GM23338 (cell line): ENCODE measurements at regions not wholly inside any gene's neighbourhood (a gene's known extent, or its start where the extent isn't known, plus 50 kb on each side); places are given as distances from the start of the nearest gene placed in this dataset.

Source experiments
- ATAC-seq: fragments of 200-7000 bp; cut with Tn5 transposase; 3 replicates; pipeline ENCODE4 v1.9.1; 2020
- DNase-seq: peaks from one replicate; pipeline ENCODE4 v3.0.0-alpha.2; 2015; ENCODE audit warnings: low spot score
- H2AFZ ChIP-seq: fragments of 200-600 bp; sonication (generic); 2 replicates; pipeline ENCODE4 v1.8.0; 2016; ENCODE audit warnings: antibody characterized with exemption, mild to moderate bottlenecking, moderate library complexity
- H3F3A ChIP-seq: fragments of 200-600 bp; sonication (generic); replicated peaks from 2 replicates; pipeline ENCODE4 v1.8.0; 2017; ENCODE audit warnings: antibody characterized with exemption, mixed run types, low read depth
- H3K27ac ChIP-seq: fragments of 200-600 bp; sonication (generic); 2 replicates; pipeline ENCODE4 v1.6.1; 2016; ENCODE audit warnings: low read depth
- H3K27me3 ChIP-seq: fragments of 200-600 bp; sonication (generic); 2 replicates; pipeline ENCODE4 v1.8.0; 2016; ENCODE audit warnings: mild to moderate bottlenecking, mixed run types, moderate library complexity; ENCODE audit not compliant: insufficient read depth
- H3K36me3 ChIP-seq: fragments of 200-600 bp; sonication (generic); 2 replicates; pipeline ENCODE4 v1.8.0; 2016; ENCODE audit warnings: mild to moderate bottlenecking; ENCODE audit not compliant: insufficient read depth
- H3K4me1 ChIP-seq: fragments of 200-600 bp; sonication (generic); 2 replicates; pipeline ENCODE4 v1.8.0; 2016; ENCODE audit warnings: mild to moderate bottlenecking, moderate library complexity; ENCODE audit not compliant: insufficient read depth
- H3K4me2 ChIP-seq: fragments of 200-600 bp; sonication (generic); 2 replicates; pipeline ENCODE4 v1.7.1; 2017; ENCODE audit warnings: mixed run types
- H3K4me3 ChIP-seq: fragments of 200-600 bp; sonication (generic); 2 replicates; pipeline ENCODE4 v1.6.1; 2016; ENCODE audit warnings: mixed run types
- H3K79me2 ChIP-seq: fragments of 200-600 bp; sonication (generic); replicated peaks from 2 replicates; pipeline ENCODE4 v1.8.0; 2017; ENCODE audit warnings: mild to moderate bottlenecking; ENCODE audit not compliant: insufficient read depth
- H3K9me2 ChIP-seq: fragments of 200-600 bp; sonication (generic); 2 replicates; pipeline ENCODE4 v1.8.0; 2017; ENCODE audit not compliant: insufficient read depth
- H4K20me1 ChIP-seq: fragments of 200-600 bp; sonication (generic); replicated peaks from 2 replicates; pipeline ENCODE4 v1.8.0; 2017; ENCODE audit warnings: mild to moderate bottlenecking; ENCODE audit not compliant: insufficient read depth
- H3K27ac Mint-ChIP-seq: 2 replicates; pipeline ENCODE4 v1.8.0; 2020; ENCODE audit warnings: inconsistent platforms, mild to moderate bottlenecking, moderate library complexity, mixed read lengths
- H3K27me3 Mint-ChIP-seq: 3 replicates; pipeline ENCODE4 v1.8.0; 2022; ENCODE audit warnings: low read depth, mild to moderate bottlenecking, moderate library complexity, mixed read lengths, inconsistent platforms; ENCODE audit not compliant: insufficient read depth, poor library complexity
- H3K36me3 Mint-ChIP-seq: 3 replicates; pipeline ENCODE4 v1.8.0; 2021; ENCODE audit warnings: low read depth, mild to moderate bottlenecking, inconsistent platforms, moderate library complexity, mixed read lengths
- H3K4me1 Mint-ChIP-seq: 3 replicates; pipeline ENCODE4 v1.8.0; 2020; ENCODE audit warnings: mild to moderate bottlenecking, inconsistent platforms, mixed read lengths
- H3K4me3 Mint-ChIP-seq: 3 replicates; pipeline ENCODE4 v1.8.0; 2021; ENCODE audit warnings: moderate library complexity, mild to moderate bottlenecking, inconsistent platforms, mixed read lengths
- H3K9me3 Mint-ChIP-seq: 3 replicates; pipeline ENCODE4 v1.8.0; 2020; ENCODE audit warnings: moderate library complexity, mild to moderate bottlenecking, inconsistent platforms, mixed read lengths
- CREB1 ChIP-seq: fragments of 250-450 bp; sonication (Bioruptor Pico); IDR thresholded peaks from 2 replicates; pipeline ENCODE4 v1.5.0; 2020; ENCODE audit warnings: low read depth, mild to moderate bottlenecking, moderate library complexity
- ETS1 ChIP-seq: IDR thresholded peaks from 2 replicates; pipeline ENCODE4 v1.6.1; 2016; ENCODE audit warnings: antibody characterized with exemption
- EZH2phosphoT487 ChIP-seq: fragments of 200-600 bp; sonication (generic); IDR thresholded peaks from one replicate; pipeline ENCODE4 v1.8.1; 2018; ENCODE audit warnings: antibody characterized with exemption; ENCODE audit not compliant: unreplicated experiment
- NANOG ChIP-seq: IDR thresholded peaks from 2 replicates; pipeline ENCODE4 v1.6.1; 2016; ENCODE audit warnings: antibody characterized with exemption, borderline replicate concordance
- POLR2AphosphoS5 ChIP-seq: IDR thresholded peaks from 2 replicates; pipeline ENCODE4 v1.6.1; 2016; ENCODE audit warnings: antibody characterized with exemption, low read depth
- REST ChIP-seq: IDR thresholded peaks from one replicate; pipeline ENCODE4 v1.6.1; 2018; ENCODE audit warnings: antibody characterized with exemption; ENCODE audit not compliant: unreplicated experiment
- ZNF331 ChIP-seq: fragments of 250-450 bp; sonication (Bioruptor Pico); IDR thresholded peaks from 2 replicates; pipeline ENCODE4 v1.5.0; 2020; ENCODE audit warnings: low read depth, mild to moderate bottlenecking, moderate library complexity
- TF ChIP-seq, protein P1 (sequence below): fragments of 250-450 bp; sonication (Bioruptor Pico); IDR thresholded peaks from 2 replicates; pipeline ENCODE4 v1.5.0; 2020; ENCODE audit warnings: mild to moderate bottlenecking, moderate library complexity
- TF ChIP-seq, protein P2 (sequence below), 2 experiments: fragments of 200-600 bp in 1 of 2; sonication (generic) in 1 of 2; conservative IDR thresholded peaks; 2 replicates each; pipeline versions ENCODE4 v1.5.1 to v1.6.1; 2016 to 2017; ENCODE audit warnings: antibody characterized with exemption in 2 of 2, low read depth in 2 of 2, mild to moderate bottlenecking in 2 of 2, moderate library complexity in 1 of 2

GRCh38 chr18:24853076-24853475, 392.6 kb downstream of the HRH4 start (continued):
- TF ChIP-seq REST = no peak
- TF ChIP-seq ZNF331 (CRISPR knock-in tag) = no peak
- no peak for TF ChIP-seq NANOG

DNA sequence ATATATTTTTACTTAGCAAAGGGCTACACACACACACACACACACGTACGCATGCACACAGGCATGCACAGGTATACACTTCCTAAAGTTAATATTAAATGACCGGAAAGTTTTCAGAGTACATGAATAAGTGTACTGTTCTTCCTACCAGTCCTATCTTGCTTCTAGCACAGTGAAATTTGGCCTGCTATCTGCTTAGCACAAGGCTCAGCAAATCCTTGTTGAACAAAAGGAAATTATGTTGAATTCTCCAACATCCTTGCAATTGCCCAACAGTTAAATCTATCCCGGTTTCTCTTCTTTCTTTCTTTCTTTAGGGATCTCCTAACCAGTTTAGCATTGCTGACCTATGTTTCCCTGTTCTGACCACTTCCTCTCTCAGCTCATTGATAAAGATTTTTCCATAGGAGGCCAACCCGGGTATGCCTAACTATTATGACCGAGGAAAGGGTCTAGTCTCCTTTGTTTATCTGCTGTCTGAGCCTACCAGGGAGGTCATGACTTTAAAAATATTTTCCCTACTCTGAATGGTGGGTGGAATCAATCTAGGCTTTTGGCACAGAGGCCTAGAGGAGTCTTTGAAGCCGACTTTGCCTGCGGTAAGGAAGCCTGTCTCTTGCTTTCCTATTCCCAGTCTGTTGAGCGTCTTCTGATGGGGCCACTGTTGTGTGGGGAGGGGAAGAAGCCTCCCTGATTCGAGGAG, 400.7 kb downstream of the HRH4 start:
- no peaks in the 10 kb centered on the region for H3F3A ChIP-seq
- no peak overlapping the region for H3K27ac ChIP-seq
- TF ChIP-seq, protein P1, sequence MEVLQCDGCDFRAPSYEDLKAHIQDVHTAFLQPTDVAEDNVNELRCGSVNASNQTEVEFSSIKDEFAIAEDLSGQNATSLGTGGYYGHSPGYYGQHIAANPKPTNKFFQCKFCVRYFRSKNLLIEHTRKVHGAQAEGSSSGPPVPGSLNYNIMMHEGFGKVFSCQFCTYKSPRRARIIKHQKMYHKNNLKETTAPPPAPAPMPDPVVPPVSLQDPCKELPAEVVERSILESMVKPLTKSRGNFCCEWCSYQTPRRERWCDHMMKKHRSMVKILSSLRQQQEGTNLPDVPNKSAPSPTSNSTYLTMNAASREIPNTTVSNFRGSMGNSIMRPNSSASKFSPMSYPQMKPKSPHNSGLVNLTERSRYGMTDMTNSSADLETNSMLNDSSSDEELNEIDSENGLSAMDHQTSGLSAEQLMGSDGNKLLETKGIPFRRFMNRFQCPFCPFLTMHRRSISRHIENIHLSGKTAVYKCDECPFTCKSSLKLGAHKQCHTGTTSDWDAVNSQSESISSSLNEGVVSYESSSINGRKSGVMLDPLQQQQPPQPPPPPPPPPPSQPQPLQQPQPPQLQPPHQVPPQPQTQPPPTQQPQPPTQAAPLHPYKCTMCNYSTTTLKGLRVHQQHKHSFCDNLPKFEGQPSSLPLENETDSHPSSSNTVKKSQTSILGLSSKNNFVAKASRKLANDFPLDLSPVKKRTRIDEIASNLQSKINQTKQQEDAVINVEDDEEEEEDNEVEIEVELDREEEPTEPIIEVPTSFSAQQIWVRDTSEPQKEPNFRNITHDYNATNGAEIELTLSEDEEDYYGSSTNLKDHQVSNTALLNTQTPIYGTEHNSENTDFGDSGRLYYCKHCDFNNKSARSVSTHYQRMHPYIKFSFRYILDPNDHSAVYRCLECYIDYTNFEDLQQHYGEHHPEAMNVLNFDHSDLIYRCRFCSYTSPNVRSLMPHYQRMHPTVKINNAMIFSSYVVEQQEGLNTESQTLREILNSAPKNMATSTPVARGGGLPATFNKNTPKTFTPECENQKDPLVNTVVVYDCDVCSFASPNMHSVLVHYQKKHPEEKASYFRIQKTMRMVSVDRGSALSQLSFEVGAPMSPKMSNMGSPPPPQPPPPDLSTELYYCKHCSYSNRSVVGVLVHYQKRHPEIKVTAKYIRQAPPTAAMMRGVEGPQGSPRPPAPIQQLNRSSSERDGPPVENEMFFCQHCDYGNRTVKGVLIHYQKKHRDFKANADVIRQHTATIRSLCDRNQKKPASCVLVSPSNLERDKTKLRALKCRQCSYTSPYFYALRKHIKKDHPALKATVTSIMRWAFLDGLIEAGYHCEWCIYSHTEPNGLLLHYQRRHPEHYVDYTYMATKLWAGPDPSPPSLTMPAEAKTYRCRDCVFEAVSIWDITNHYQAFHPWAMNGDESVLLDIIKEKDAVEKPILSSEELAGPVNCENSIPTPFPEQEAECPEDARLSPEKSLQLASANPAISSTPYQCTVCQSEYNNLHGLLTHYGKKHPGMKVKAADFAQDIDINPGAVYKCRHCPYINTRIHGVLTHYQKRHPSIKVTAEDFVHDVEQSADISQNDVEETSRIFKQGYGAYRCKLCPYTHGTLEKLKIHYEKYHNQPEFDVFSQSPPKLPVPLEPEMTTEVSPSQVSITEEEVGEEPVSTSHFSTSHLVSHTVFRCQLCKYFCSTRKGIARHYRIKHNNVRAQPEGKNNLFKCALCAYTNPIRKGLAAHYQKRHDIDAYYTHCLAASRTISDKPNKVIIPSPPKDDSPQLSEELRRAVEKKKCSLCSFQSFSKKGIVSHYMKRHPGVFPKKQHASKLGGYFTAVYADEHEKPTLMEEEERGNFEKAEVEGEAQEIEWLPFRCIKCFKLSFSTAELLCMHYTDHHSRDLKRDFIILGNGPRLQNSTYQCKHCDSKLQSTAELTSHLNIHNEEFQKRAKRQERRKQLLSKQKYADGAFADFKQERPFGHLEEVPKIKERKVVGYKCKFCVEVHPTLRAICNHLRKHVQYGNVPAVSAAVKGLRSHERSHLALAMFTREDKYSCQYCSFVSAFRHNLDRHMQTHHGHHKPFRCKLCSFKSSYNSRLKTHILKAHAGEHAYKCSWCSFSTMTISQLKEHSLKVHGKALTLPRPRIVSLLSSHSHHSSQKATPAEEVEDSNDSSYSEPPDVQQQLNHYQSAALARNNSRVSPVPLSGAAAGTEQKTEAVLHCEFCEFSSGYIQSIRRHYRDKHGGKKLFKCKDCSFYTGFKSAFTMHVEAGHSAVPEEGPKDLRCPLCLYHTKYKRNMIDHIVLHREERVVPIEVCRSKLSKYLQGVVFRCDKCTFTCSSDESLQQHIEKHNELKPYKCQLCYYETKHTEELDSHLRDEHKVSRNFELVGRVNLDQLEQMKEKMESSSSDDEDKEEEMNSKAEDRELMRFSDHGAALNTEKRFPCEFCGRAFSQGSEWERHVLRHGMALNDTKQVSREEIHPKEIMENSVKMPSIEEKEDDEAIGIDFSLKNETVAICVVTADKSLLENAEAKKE (CRISPR knock-in tag) = no peak
- TF ChIP-seq, protein P2, sequence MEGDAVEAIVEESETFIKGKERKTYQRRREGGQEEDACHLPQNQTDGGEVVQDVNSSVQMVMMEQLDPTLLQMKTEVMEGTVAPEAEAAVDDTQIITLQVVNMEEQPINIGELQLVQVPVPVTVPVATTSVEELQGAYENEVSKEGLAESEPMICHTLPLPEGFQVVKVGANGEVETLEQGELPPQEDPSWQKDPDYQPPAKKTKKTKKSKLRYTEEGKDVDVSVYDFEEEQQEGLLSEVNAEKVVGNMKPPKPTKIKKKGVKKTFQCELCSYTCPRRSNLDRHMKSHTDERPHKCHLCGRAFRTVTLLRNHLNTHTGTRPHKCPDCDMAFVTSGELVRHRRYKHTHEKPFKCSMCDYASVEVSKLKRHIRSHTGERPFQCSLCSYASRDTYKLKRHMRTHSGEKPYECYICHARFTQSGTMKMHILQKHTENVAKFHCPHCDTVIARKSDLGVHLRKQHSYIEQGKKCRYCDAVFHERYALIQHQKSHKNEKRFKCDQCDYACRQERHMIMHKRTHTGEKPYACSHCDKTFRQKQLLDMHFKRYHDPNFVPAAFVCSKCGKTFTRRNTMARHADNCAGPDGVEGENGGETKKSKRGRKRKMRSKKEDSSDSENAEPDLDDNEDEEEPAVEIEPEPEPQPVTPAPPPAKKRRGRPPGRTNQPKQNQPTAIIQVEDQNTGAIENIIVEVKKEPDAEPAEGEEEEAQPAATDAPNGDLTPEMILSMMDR (conservative IDR thresholded peaks at IDR 0.05; ENCODE audit: low read depth in 2 of 2) = no peak
- no peak for TF ChIP-seq ETS1
- no peak for TF ChIP-seq CREB1 (CRISPR knock-in tag)
- TF ChIP-seq POLR2AphosphoS5 = no peak
- no peak for TF ChIP-seq EZH2phosphoT487
- H4K20me1 ChIP-seq = no peaks in the 10 kb centered on the region
- no peak overlapping the region; the same call in 1 of the 2 replicates for H3K4me2 ChIP-seq
- H3K4me3 Mint-ChIP-seq = no peak overlapping the region
- H3K27ac Mint-ChIP-seq = no peak overlapping the region; the same call in 1 of the 2 replicates
- H3K4me1 ChIP-seq = peaks cover 17% of the 10 kb centered on the region
- H3K36me3 ChIP-seq = no peaks in the 10 kb centered on the region
- no peaks in the 10 kb centered on the region for H3K27me3 ChIP-seq
- H3K9me3 Mint-ChIP-seq = no peaks in the 10 kb centered on the region
- DNase-seq = no peak
- peaks cover 4% of the 10 kb centered on the region; the same call in 1 of the 2 replicates for H3K9me2 ChIP-seq
- peak overlapping the region; percentile 70 for H2AFZ ChIP-seq
- ATAC-seq = peak; percentile 26; the same call in 2 of the 3 replicates
- H3K36me3 Mint-ChIP-seq = no peaks in the 10 kb centered on the region
- no peak overlapping the region for H3K4me3 ChIP-seq
- peaks cover 4% of the 10 kb centered on the region for H3K27me3 Mint-ChIP-seq
- H3K79me2 ChIP-seq = no peaks in the 10 kb centered on the region
- peaks cover 22% of the 10 kb centered on the region for H3K4me1 Mint-ChIP-seq
